GM21526 (cell line): ENCODE measurements at regions not wholly inside any gene's neighbourhood (a gene's known extent, or its start where the extent isn't known, plus 50 kb on each side); places are given as distances from the start of the nearest gene placed in this dataset.
A peak's percentile ranks its signal among the peaks of the same experiment; 100 is the strongest.
"Not testable (repeated sequence)": the region's sequence is repeated elsewhere in the genome, so short reads cannot be mapped to it uniquely, and the experiment has no call there.

Experiments
- ATAC-seq: cut with Tn5 transposase; IDR thresholded peaks from one replicate; pipeline ENCODE4 v1.9.1; 2021; ENCODE audit warnings: moderate library complexity; ENCODE audit not compliant: unreplicated experiment, low FRiP score

DNA sequence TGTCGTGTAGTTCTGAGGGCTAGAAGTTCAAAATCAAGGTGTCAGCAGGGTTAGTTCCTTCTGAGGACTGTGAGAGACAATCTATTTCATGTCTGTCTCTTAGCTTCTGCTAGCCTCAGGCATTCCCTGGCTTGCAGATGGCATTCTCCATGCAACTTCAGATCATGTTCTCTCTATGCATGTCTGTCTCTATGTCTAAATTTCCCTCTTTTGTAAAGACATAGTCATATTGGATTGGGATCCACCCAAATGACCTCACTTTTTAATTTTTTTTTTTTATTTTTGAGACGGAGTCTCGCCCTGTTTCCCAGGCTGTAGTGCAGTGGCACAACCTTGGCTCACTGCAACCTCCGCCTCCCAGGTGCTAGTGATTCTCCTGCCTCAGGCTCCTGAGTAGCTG, 104.6 kb downstream of the RAP2B start:
- no peak for ATAC-seq

- ATAC-seq = no peak
Measured at GRCh38 chr3:153268564-153269279, 106.7 kb downstream of the RAP2B start.

DNA sequence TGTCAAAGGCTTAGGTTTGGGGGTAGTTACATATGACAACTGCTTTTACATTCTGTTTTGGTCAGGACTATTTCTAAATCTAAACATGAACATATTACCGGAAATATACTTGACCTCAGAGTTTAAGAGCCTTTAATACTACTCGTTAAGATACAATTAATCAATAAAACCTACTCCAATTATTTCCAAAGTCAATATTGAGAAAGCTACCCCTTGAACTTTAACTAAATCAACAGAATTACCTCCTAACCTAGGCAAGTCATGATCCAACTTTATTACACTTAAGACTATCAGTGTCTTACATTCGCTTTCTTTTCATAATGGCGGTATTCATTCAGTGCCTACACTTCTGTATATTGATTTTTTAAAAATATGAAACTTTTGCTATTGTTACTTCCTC, 107.7 kb downstream of the RAP2B start:
- ATAC-seq = no peak

- ATAC-seq = no peak
Measured at GRCh38 chr3:153273217-153273616, 111.2 kb downstream of the RAP2B start.

DNA sequence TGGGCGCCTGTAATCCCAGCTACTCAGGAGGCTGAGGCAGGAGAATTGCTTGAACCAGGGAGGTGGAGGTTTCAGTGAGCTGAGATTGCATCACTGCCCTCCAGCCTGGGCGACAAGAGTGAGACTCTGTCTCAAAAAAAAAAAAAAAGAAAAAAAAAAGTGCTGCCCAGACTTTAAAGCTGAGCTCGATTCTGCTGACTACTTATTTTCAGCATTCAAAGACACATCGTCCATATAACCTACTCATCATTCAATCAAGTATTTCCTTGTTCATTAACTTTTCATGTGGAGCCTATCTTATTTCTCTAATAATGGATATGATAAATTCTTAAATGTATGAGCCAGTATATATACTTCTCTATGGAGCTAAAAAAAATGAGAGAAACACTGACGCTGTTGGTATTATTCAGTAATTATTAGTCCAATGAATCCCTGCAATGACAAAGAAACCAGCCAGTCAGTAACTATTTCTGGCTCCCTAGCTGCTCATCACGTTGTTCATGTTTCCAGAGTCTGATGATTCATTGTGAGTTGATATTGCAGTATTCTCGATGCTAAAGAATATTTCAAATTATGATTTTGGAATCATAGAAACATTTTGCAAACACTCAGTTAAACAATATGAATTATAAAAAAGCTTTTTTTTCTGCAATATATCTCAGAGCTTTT, 111.9 kb downstream of the RAP2B start:
- ATAC-seq = no peak

DNA sequence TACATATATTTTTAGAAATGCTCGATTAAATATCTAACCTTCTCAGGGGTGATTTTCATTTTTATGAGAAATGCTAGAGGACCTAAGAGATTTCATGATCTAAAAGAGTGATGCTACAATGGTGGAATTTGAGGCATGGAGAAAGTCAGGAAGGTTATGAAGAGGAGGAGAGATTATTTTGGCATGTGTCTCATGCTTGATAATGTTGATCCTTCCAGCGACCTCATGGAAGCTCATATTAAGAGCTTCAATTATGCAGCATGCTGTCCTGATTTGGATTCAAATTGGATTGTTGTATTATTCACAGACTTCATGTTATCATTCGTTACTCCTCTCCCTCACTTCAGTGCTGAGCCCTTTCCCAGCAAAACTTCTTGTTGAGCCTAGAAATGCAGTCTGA, 112.5 kb downstream of the RAP2B start:
- ATAC-seq = no peak

DNA sequence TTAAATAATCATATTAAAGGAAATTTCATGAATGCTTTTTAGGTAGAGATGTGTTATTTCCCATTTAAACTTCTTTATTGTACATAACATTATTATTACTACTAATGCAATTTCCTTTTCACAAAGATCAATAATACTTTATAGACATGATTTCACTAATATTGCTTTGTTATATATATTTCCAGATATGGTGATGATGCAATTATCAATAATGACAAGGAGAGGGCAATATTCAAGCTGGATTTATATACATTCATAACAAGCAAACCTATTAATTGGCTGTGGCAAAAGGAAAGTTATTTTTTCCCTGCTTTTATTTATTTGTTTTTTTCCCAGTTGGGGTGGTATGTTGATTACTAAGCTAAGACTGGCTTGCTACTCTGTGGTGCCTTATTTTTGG, 113.5 kb downstream of the RAP2B start:
- ATAC-seq = no peak

DNA sequence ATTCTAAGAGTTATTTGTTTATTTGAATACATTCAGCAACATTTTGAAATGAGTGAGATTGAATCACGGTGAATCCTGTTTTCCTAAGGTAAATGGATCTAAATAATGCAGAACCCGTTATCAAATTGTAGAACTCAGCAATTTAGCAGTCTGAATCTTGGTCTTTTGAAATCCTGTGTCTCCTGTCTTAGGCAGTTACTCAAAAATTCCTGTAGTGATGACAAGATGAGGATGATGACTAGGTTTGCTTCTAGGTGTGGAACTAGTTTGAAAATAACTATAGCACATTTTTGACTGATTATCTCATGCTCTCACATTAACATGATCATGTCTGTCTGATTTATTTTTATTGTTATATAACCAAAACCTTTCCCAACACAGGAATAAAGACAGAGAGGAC, 115.0 kb downstream of the RAP2B start:
- no peak for ATAC-seq

DNA sequence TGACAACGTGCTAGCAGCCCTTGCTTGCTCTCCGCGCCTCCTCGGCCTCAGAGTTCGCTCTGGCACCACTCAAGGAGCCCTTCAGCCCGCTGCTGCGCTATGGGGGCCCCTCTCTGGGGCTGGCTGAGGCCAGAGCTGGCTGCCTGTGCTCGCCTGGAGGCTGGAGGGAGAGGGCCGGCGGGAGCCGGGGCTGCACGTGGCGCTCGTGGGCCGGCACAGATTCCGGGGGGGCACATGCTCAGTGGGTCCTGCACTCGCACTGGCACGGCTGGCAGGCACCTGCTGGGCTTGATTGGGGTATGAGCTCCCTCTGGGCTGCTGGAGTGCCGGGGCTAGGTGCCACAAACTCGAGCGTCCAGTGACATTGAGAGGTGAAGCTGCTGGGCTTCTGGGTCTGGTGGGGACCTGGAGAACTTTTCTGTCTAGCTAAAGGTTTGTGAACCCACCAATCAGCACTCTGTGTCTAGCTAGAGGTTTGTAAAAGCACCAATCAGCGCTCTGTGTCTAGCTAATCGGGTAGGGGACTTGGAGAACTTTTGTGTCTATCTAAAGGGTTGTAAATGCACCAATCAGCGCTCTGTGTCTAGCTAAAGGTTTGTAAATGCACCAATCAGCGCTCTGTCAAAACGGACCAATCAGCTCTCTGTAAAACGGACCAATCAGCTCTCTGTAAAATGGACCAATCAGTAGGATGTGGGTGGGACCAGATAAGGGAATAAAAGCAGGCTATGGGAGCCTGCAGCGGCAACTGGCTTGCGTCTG, 119.4 kb downstream of the RAP2B start:
- not testable (repeated sequence) for ATAC-seq

DNA sequence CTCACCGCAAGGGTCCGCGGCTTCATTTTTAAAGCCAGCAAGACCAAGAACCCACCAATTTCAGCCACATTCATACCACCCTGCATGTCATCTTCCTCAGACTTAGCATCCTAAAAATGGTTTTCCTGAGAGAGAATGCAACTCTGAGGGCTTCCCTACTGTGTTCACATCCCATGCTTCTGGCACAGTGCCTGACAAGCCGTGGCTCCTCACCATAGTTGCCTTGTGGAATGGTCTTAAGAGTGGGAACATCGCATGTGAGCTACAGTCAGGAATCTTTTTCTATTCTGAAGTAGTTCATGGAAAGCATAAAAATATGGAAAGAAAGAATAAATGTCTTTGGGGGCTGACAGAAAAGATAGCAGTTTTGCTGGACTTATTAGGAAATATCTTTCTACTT, 120.3 kb downstream of the RAP2B start:
- no peak for ATAC-seq

DNA sequence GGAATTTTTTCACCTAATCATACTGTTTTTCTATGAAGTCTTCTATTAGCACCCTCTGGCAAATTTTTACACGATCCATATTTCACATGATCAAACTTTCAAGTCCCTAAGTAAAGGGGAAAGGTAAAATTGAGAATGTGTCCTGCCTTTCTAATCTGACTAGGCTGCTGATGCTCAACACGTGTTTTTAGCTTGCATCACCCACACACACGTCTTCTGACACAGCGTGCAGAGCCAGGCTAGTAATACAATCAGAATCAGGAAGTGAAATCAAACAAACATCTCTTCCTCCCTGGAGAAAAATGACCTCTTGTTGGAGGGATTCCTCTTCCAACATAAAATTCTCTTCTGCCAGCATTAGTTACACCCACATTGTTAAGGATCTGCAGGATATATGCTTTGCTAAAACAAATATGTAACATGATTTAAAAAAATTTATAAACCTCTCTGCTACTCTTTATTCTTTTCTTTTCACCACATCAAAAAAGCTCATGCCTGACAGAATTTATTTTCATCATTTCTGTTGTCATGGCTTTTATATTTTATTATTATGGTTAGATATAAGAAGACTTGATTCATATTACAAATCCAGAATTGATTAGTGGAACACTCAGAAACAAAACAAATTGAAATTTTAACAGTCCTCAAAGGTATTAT, 122.4 kb downstream of the RAP2B start:
- peak; percentile 56 for ATAC-seq

DNA sequence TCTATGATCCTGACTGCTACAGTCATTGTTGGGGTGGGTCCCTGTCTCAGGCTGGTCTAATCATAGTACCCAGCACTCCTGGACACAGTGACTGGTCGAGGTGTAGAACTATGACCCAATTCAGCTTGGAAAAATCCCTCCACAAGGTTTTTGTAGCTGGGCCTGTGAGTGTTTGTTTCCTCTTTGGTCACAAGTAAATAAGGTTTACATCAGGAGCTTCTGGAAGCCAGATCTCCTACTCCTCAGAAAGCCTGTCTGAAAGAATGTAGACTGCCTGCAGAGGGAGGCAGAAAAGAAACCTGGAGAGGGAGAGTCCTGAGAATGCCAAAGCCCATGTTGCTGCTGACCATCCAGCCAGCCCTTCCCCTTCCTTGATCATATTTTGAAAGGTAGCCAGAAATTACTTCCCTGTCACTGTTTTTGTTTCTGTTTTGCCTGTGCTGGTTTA, 123.2 kb downstream of the RAP2B start:
- no peak for ATAC-seq

- no peak for ATAC-seq
Measured at GRCh38 chr3:153285982-153286381, 124.0 kb downstream of the RAP2B start.

DNA sequence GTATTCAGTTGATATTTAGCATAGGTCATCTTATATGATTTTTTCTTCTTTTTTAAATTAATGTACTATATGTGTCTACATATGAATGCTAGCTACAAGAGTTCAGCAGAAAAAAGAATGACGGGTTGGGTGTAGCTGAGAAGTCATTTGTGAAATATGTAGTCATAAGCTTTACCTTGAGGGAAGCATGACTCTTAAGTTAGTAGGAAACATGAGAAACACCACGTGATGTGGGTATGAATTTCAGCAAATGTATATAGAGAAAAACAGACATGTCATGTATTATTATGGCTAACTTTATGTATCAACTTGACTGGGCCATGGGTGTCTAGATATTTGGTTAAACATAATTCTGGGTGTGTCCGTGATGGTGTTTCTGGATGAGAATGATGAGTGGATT, 125.0 kb downstream of the RAP2B start:
- ATAC-seq = no peak

- no peak for ATAC-seq
Measured at GRCh38 chr3:153289334-153289808, 127.3 kb downstream of the RAP2B start.

DNA sequence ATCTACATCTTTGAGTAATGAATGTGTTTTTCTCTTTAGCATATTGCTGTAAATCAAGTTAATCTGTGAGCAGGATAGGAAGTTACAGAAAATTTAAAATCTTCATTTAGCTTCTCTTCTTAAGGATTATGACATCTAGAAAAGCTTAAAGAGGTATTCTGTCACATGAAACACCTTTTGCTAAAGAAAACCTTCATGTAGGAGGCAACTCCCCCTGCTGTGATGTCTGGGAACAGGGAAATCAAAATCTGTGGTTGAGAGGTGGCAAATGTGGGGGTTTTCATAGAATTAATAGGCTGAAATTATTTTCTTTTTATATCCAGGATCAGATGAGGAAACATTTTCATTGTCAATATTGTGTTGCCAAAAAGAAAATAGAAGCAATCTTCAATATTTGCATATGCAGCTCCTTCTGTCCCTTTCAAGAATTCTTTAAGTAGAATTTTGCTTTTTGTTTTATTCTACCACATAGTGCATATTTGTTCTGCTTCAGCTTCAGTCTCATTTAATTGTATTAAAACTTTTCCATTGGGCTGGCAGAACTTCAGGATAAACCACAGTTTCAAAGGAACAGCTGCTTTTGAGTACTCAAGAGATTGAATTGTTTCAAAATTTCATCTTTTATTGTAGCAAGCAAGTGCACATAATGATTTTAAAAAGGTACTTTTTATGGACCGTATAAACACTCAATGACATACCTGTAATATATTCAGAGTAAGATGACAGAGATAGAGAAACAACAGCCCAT, 128.4 kb downstream of the RAP2B start:
- no peak for ATAC-seq

GRCh38 chr3:153291059-153291685, 129.1 kb downstream of the RAP2B start:
- peak; percentile 70 for ATAC-seq

GRCh38 chr3:153293265-153293664, 131.2 kb downstream of the RAP2B start:
- ATAC-seq = no peak

DNA sequence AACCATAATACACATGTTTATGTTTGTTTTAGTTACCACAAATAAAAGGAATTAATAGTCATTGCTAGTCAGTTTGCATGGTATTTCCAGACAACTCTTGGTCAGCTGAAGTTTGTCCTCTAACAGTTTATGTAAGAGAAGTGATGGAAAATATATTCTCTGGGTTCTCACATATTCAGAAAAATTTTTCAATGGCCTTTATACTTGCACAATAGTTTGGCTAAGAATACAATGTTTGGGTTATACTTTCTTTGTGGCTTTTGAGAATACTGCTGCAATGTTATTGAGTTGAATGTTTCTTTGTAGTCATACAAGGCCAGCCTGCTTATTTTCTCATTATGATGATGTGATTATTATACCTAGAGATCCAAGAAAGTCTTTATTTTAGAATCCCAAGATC, 133.9 kb downstream of the RAP2B start:
- no peak for ATAC-seq

- no peak for ATAC-seq
Measured at GRCh38 chr3:153305189-153305588, 143.2 kb downstream of the RAP2B start.
